ENCODE measurements at regions not wholly inside any gene's neighbourhood (a gene's known extent, or its start where the extent isn't known, plus 50 kb on each side); places are given as distances from the start of the nearest gene placed in this dataset.

- Histone ChIP-seq H4K20me1 (ENCODE audit: low read depth) (no peaks in the 10 kb centered on the region), H3K27ac (no peak overlapping the region), H3K79me2 (ENCODE audit: low read depth) (no peaks in the 10 kb centered on the region), H3K4me1 (no peaks in the 10 kb centered on the region), H3K4me2 (no peak overlapping the region), H3K9me3 (ENCODE audit: low read depth) (peaks cover 2% of the 10 kb centered on the region), H2AFZ (replicated peaks) (no peak overlapping the region), H3K9ac (no peak overlapping the region), H3F3A (ENCODE audit: low read depth) (no peaks in the 10 kb centered on the region), H3K27me3 (no peaks in the 10 kb centered on the region), H3K4me3 (no peak overlapping the region), H3K36me3 (no peaks in the 10 kb centered on the region)
- no peak for TF ChIP-seq EZH2phosphoT487 (IDR thresholded peaks at IDR 0.05)
- TF ChIP-seq CTCF (IDR thresholded peaks at IDR 0.05) = no peak
- no peak for TF ChIP-seq EZH2 (IDR thresholded peaks at IDR 0.05)
- Mint-ChIP-seq H3K27me3 (ENCODE audit: insufficient read depth, low read depth) (peaks cover 5% of the 10 kb centered on the region), H3K27ac (no peak overlapping the region), H3K9me3 (peaks cover 14% of the 10 kb centered on the region), H3K36me3 (no peaks in the 10 kb centered on the region), H3K4me1 (peaks cover 17% of the 10 kb centered on the region), H3K4me3 (no peak overlapping the region)
- no peak for DNase-seq (ENCODE audit: low spot score)
These were observed 231.8 kb upstream of the IRF2BP2 start for GRCh38 chr1:234841710-234842231.

- no peaks in the 10 kb centered on the region for H3K36me3 ChIP-seq
- H3K4me3 Mint-ChIP-seq = no peak overlapping the region
- H3K27ac ChIP-seq = no peak overlapping the region
- H3K9ac ChIP-seq = no peak overlapping the region
- no peak overlapping the region for H2AFZ ChIP-seq (replicated peaks)
- no peaks in the 10 kb centered on the region for H4K20me1 ChIP-seq (ENCODE audit: low read depth)
- H3K36me3 Mint-ChIP-seq = no peaks in the 10 kb centered on the region
- no peaks in the 10 kb centered on the region for H3F3A ChIP-seq (ENCODE audit: low read depth)
- H3K9me3 ChIP-seq (ENCODE audit: low read depth) = peaks cover 2% of the 10 kb centered on the region
- H3K4me3 ChIP-seq = no peak overlapping the region
- no peaks in the 10 kb centered on the region for H3K4me1 ChIP-seq
- no peaks in the 10 kb centered on the region for H3K27me3 ChIP-seq
- no peak overlapping the region for H3K4me2 ChIP-seq
- TF ChIP-seq EZH2phosphoT487 (IDR thresholded peaks at IDR 0.05) = no peak
- no peak for TF ChIP-seq CTCF (IDR thresholded peaks at IDR 0.05)
- no peak for TF ChIP-seq EZH2 (IDR thresholded peaks at IDR 0.05)
- peaks cover 11% of the 10 kb centered on the region for H3K9me3 Mint-ChIP-seq
- no peaks in the 10 kb centered on the region for H3K79me2 ChIP-seq (ENCODE audit: low read depth)
- no peak overlapping the region for H3K27ac Mint-ChIP-seq
- no peak for DNase-seq (ENCODE audit: low spot score)
- peaks cover 5% of the 10 kb centered on the region for H3K27me3 Mint-ChIP-seq (ENCODE audit: insufficient read depth, low read depth)
- peaks cover 17% of the 10 kb centered on the region for H3K4me1 Mint-ChIP-seq
These were observed 231.3 kb upstream of the IRF2BP2 start for GRCh38 chr1:234841281-234841680.

- no peak overlapping the region for H3K4me3 ChIP-seq
- no peak for DNase-seq (ENCODE audit: low spot score)
- Mint-ChIP-seq H3K9me3 (peaks cover 11% of the 10 kb centered on the region), H3K27me3 (ENCODE audit: insufficient read depth, low read depth) (peaks cover 5% of the 10 kb centered on the region), H3K27ac (no peak overlapping the region), H3K4me3 (no peak overlapping the region), H3K4me1 (peaks cover 17% of the 10 kb centered on the region), H3K36me3 (no peaks in the 10 kb centered on the region)
- no peaks in the 10 kb centered on the region for H3K27me3 ChIP-seq
- no peaks in the 10 kb centered on the region for H4K20me1 ChIP-seq (ENCODE audit: low read depth)
- no peak for TF ChIP-seq EZH2 (IDR thresholded peaks at IDR 0.05)
- TF ChIP-seq CTCF (IDR thresholded peaks at IDR 0.05) = no peak
- TF ChIP-seq EZH2phosphoT487 (IDR thresholded peaks at IDR 0.05) = no peak
- H3K36me3 ChIP-seq = no peaks in the 10 kb centered on the region
- no peak overlapping the region for H3K4me2 ChIP-seq
- no peak overlapping the region for H2AFZ ChIP-seq (replicated peaks)
- H3K27ac ChIP-seq = no peak overlapping the region
- H3F3A ChIP-seq (ENCODE audit: low read depth) = no peaks in the 10 kb centered on the region
- H3K4me1 ChIP-seq = no peaks in the 10 kb centered on the region
- H3K9me3 ChIP-seq (ENCODE audit: low read depth) = peaks cover 2% of the 10 kb centered on the region
- no peaks in the 10 kb centered on the region for H3K79me2 ChIP-seq (ENCODE audit: low read depth)
- no peak overlapping the region for H3K9ac ChIP-seq
These were observed 230.9 kb upstream of the IRF2BP2 start for GRCh38 chr1:234840843-234841242.

Data from neural progenitor cell (in vitro differentiated cells).